ENCODE measurements at regions not wholly inside any gene's neighbourhood (a gene's known extent, or its start where the extent isn't known, plus 50 kb on each side); places are given as distances from the start of the nearest gene placed in this dataset.
"Not testable (repeated sequence)": the region's sequence is repeated elsewhere in the genome, so short reads cannot be mapped to it uniquely, and the experiment has no call there.

DNA sequence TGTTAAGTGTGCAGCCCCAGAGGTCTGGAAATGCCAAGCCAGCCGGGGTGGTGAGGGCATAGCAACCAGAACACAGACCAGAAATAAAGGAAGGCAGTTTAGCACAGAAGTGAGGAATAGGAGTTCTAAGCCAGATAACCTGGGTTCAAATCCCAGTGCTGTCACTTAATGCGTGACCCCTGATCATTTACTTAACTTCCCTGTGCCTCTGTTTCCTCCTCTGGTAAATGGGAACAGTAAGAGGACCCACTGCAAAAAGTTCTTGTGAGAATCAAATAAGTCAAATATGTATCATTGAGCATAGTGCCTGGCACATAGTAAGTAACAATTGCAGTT is 125.2 kb upstream of the ARHGEF3 start:
- DNase-seq (ENCODE audit: insufficient read length, low spot score) (no peak), FAIRE-seq (no peak)
- TF ChIP-seq, protein P1, sequence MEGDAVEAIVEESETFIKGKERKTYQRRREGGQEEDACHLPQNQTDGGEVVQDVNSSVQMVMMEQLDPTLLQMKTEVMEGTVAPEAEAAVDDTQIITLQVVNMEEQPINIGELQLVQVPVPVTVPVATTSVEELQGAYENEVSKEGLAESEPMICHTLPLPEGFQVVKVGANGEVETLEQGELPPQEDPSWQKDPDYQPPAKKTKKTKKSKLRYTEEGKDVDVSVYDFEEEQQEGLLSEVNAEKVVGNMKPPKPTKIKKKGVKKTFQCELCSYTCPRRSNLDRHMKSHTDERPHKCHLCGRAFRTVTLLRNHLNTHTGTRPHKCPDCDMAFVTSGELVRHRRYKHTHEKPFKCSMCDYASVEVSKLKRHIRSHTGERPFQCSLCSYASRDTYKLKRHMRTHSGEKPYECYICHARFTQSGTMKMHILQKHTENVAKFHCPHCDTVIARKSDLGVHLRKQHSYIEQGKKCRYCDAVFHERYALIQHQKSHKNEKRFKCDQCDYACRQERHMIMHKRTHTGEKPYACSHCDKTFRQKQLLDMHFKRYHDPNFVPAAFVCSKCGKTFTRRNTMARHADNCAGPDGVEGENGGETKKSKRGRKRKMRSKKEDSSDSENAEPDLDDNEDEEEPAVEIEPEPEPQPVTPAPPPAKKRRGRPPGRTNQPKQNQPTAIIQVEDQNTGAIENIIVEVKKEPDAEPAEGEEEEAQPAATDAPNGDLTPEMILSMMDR (IDR thresholded peaks at IDR 0.05; ENCODE audit: insufficient read depth, missing control alignments): no peak

DNA sequence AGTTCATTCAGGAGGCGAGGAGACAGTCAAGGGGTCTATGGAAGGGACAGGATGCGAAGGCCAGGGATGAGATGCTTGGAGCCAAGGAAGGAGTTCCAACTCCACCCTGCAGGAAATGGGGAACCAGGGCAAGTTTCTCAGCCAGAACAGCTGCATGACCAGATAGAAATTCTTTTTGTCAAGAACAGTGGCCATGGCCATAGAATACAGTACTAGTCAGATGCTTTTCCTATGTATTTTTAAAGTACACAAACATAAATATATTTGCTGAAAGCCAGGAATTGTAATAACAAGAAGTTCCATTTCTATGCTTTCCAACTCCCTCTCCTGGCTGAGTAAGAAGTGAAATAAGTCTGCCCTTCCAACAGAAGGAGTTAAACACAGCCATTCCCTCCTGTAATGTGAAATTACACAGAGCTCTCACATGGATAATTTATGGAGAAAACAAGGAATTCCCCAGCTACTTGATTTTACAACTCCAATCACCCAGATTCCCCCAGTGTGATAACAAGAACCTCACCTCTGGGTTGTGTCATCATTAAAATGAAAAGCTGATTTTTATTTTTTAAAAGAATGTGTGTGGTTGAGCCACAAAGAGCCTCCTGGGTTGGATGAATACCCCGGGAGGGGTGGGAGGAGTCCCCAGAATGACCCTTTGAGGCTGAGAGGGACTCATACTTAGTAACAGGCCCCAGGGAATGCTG is 124.6 kb upstream of the ARHGEF3 start:
- TF ChIP-seq, protein P1 (IDR thresholded peaks at IDR 0.05; ENCODE audit: insufficient read depth, missing control alignments): no peak
- no peak for FAIRE-seq
- DNase-seq (ENCODE audit: insufficient read length, low spot score): no peak

DNA sequence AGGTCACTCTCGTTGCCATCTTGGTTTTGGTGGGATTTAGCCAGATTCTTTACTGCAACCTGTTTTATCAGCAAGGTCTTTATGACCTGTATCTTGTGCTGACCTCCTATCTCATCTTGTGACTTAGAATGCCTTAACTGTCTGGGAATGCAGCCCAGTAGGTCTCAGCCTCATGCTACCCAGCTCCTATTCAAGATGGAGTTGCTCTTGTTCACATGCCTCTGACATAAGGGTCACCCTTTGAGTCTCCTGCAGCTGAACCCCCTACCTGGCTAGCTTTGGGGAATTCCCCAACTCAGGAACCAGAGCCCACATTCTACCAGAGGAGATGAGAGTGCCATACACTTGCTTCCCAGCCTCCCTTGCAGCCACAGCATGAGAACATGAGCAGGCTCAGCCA is 123.0 kb upstream of the ARHGEF3 start:
- not testable (repeated sequence) for FAIRE-seq; DNase-seq (ENCODE audit: insufficient read length, low spot score)

DNA sequence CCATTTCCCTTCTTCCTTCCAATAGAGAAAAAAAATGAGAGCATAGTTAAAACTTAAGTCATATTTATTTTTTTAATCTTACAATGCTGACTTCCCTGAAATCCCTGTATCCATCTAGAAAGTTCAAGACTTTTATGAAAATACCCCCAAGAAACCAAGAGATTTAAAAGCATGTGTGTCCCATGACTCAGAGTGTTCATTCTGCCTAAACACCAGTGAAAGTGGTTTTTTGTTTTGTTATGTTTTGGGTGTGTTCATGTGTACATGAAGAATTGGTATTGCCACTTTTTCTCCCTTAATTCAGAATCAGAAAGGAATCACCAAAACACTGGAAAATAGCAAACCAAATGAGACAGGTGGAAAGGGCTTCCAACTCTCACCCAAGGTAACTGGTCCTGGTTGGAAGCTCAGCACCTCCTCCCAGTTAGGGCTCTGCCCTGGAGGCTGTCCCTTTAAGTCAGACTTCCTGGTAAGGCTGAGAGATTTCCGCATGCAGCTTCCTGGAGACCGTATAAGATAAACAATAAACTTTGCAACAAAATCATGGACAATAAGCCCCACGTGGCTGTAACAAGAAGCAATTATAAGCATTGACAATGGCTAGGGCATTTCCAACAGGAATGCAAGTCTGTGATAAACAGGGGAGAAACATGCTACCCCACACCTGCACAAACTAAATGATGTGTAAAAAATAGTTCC is 121.9 kb upstream of the ARHGEF3 start:
- DNase-seq (ENCODE audit: insufficient read length, low spot score) (no peak), FAIRE-seq (no peak)

DNA sequence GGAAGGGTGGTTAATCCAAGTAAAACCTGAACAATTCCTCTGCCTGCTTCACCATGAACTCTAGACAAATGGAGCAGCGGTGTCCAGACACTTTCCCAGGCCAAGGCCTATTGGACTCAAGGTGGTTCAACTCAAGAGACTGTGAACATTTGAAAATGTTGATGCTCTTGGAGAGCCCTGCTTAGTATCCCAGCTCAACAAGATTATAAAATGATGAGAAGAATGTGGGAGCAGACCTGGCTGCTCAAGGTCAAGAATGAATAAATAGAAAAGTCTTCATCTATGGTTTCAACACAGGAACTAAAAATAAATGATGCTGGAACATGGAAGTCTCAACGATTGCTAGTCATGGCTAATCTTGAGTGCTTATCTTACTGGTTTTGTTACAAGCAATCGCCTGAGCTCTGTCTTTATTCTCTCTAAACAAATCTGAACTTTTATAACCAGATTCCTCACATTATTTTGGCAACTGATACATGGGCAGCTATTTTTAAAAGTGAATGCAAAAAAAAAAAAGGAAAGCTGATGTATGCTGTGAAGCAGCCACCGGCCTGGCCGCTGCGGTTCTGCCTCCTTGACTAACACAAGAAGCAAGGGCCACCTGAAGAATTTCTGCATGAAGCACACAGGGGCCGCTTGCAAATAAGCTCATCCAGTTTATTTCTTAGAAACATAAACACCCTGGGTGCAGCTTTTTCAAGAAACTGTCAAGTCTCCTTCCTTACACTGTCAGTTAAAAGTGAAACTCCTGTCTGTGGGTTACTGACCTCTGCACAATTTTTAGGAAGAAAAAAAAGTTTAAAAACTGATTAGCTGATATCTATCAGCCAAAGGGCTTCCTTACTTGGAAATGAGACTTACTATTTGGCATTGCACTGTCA is 120.1 kb upstream of the ARHGEF3 start:
- FAIRE-seq: no peak
- DNase-seq (ENCODE audit: insufficient read length, low spot score): no peak
- TF ChIP-seq, protein P1 (IDR thresholded peaks at IDR 0.05; ENCODE audit: insufficient read depth, missing control alignments): no peak

More for the DNA sequence above, 121.9 kb upstream of the ARHGEF3 start:
- TF ChIP-seq, protein P1 (IDR thresholded peaks at IDR 0.05; ENCODE audit: insufficient read depth, missing control alignments): no peak

DNA sequence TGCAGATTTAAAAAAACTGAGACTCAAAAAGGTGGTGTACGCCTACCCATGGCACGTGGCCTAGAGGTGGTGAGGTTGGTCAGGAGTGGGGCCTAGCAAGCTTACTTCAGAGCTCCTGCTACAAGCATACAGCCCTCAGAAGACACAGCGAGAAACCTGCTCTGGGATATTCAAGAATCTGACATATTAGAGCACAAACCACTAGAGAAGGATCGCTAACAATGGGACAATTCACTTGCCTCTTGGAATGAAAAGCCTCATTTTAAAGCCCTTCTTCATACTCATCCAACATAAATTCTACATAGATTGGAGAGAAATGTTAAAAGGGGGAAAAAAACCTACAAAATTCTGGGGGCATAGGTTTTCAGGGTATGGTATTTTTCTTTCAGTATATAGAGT is 118.0 kb upstream of the ARHGEF3 start:
- FAIRE-seq (no peak), DNase-seq (ENCODE audit: insufficient read length, low spot score) (no peak)
- TF ChIP-seq, protein P1 (IDR thresholded peaks at IDR 0.05; ENCODE audit: insufficient read depth, missing control alignments): no peak

DNA sequence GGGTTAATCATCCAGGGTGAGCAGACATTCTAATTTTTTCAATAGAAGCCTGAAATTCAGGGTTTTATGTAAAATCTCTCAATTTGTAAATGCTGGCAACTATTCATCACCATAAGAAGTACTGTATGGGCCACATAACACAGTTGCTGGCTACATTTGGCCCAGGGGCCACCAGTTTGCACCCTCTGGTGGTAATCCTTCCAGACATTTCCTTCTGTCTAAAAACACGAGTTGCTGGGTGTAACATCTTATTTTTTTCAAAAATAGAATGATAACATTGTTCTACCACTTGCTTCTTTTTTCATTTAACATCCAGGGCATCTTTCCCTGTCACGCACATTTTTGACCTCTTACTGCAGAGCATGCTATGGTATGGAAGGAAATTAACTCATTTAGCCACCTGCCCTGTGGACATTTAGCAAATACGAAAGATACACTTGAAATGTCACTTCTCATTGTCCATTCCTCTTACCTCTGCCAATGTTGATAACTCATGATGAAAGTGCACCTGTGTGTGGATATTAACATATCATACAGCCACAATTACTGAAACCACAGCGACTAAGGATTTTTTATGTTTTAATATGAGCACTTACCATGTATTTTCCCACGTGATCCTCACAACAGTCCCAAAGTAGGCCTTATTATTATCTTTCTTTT is 117.5 kb upstream of the ARHGEF3 start:
- FAIRE-seq (no peak), DNase-seq (ENCODE audit: insufficient read length, low spot score) (no peak)
- TF ChIP-seq, protein P1 (IDR thresholded peaks at IDR 0.05; ENCODE audit: insufficient read depth, missing control alignments): no peak
